Astrocyte of the spinal cord (primary cell): ENCODE measurements at regions not wholly inside any gene's neighbourhood (a gene's known extent, or its start where the extent isn't known, plus 50 kb on each side); places are given as distances from the start of the nearest gene placed in this dataset.
"Not testable (repeated sequence)": the region's sequence is repeated elsewhere in the genome, so short reads cannot be mapped to it uniquely, and the experiment has no call there.

Source experiments
- DNase-seq: peaks from one replicate; pipeline ENCODE4 v3.0.0; 2011; ENCODE audit warnings: low read depth, low spot score
- H3K4me3 ChIP-seq: 2 replicates; pipeline ENCODE4 v1.5.1; 2011; ENCODE audit warnings: low read depth, mild to moderate bottlenecking, low read length, moderate library complexity
- CTCF ChIP-seq: IDR thresholded peaks from 2 replicates; pipeline ENCODE4 v1.5.1; 2012; ENCODE audit warnings: low read depth, mild to moderate bottlenecking, low read length, inconsistent platforms
- in situ Hi-C: cut with HindIII; loops from 2 replicates; pipeline ENCODE4 v1.10.0; 2017; ENCODE audit warnings: low sequenced_read_pairs

DNA sequence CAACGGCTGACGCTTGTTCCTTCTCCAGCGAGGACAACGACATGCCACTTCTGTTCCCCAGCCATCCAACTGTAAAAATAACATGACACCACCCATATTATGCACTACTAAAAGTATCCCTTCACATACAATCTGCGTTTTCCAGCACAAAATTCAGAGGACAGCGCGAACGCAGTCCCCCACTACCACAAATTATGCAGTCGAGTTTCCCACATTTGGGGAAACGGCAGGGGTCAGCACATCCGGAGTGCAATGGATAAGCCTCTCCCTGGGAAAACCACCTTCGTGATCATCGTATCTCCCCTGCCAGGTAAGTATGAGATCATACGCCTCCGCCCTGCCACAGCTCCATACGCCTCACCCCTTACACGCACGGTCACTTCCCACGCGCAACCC is 120.9 kb downstream of the PPIAL4G start:
- in situ Hi-C loops: no loop called here
- TF ChIP-seq CTCF: no peak
- DNase-seq: no peak
- peak overlapping the region; percentile 44 for H3K4me3 ChIP-seq

- H3K4me3 ChIP-seq: peak overlapping the region; percentile 44
- TF ChIP-seq CTCF: peak; percentile 55
- in situ Hi-C loops: not testable (repeated sequence)
- peak; percentile 49 for DNase-seq
Measured at GRCh38 chr1:148361427-148362215, 121.5 kb downstream of the PPIAL4G start.

DNA sequence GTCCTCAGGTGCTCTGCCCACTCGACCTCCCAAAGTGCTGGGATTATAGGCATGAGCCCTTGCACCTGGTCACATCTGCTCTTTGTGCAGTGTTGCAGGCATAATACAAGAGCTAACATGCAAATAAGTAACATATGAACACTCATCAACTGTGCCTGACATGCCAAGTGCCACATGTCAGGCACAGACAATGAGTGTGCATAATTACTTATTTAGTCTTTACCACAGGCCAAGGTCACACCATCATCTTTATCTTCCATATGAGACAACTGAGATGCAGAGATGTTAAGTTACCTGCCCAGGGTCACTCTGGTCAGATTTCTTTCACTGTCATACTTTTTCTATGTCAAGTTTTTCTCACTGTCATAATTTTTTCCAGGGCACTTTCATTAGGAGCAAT is 126.1 kb downstream of the PPIAL4G start:
- no peak for DNase-seq
- no peak overlapping the region for H3K4me3 ChIP-seq
- no peak for TF ChIP-seq CTCF
- in situ Hi-C loops: no loop called here

DNA sequence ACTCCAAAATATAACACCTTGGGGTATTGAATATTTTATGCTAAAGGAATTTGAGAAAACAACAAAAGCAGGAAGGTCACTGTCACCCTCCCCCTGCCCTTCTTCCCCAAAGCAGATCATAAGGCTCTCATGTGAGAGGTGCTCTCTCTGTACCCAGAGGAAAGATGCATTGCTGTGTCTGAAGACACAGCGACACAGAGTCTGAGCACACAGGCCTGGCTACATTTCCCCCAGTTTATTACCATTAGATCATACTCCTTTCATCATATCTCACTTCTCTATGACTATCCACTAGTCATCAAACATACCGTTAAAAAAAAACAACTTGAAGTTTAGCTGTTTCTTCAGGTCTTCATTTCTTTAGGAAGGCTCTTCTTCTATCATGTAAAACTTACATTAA is 127.1 kb downstream of the PPIAL4G start:
- in situ Hi-C loops: no loop called here
- TF ChIP-seq CTCF: no peak

DNA sequence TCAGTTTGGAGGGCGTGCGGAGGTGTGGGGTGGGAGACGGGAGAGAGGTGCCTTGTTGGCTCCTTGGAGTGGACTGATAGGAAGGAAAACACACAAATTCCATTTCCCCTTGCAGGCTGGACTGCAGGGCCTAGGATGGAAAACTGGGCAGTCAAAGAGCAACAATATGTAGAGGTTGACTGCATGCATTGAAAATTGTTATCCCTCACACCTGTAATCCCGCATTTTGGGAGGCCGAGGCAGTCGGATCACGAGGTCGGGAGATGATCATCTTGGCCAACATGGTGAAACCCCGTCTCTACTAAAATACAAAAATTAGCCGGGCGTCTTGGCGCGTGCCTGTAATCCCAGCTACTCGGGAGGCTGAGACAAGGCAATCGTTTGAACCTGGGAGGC is 128.2 kb downstream of the PPIAL4G start:
- TF ChIP-seq CTCF: no peak
- H3K4me3 ChIP-seq: no peak overlapping the region
- in situ Hi-C loops: no loop called here
- no peak for DNase-seq

More for the DNA sequence above, 127.1 kb downstream of the PPIAL4G start:
- DNase-seq: no peak
- no peak overlapping the region for H3K4me3 ChIP-seq

DNA sequence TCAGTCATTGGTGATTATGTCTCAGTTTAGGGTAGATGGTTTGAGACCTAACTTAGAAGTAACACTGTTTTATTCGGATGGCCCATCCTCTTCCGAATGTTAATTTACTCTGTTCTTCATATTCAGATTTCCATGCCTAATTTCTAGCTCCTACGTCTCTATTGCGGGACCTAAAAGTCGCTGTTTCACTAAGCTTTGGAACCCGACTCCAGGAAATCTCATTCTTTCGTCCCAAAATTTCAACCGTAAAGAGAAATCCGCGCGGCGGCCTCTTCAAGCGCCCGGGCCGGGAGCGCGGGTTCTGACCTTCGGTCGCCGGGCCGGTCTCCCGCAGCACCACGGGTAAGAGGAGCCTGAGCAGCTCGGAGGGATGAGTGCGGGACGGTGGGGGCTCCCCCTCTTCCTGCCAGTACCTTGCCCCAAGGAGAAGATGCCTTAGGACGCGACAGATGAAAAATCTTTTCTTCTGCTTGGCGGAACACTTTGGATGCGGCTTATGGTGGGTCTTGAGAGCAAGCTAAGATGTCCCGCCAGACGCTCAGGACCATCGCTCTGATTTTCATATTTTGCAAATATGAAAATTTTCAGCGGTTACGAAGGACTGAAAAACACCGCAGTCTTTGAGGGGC is 128.7 kb downstream of the PPIAL4G start:
- H3K4me3 ChIP-seq: no peak overlapping the region
- in situ Hi-C loops: no loop called here
- TF ChIP-seq CTCF: no peak
- DNase-seq: no peak
